HepG2 (cell line): ENCODE measurements at regions not wholly inside any gene's neighbourhood (a gene's known extent, or its start where the extent isn't known, plus 50 kb on each side); places are given as distances from the start of the nearest gene placed in this dataset.

ENCODE experiments used
- ATAC-seq: fragments of 200-7000 bp; cut with Tn5 transposase; 3 replicates; pipeline ENCODE4 v1.9.1; 2020; ENCODE audit warnings: mild to moderate bottlenecking, moderate library complexity
- BruUV-seq: library from RNA; stranded (reverse); fragments of 400-500 nt; replicated peaks from 2 replicates; lab custom pipeline; 2021; lab: Mats Ljungman, UMichigan
- CTCF ChIA-PET: fragments of 300-600 bp; formaldehyde crosslinking; extraction: SDS; loops from one replicate; lab custom pipeline; 2021; ENCODE audit warnings: low total read pairs, inconsistent platforms, low intra/inter-chr PET ratio; lab: Yijun Ruan, JAX
- POLR2A ChIA-PET: fragments of 350-600 bp; sonication (Branson Sonifier 250); formaldehyde crosslinking; loops from one replicate; lab custom pipeline; 2020; ENCODE audit warnings: antibody characterized with exemption, inconsistent platforms; lab: Yijun Ruan, JAX
- DNase-seq: peaks from one replicate; pipeline ENCODE4 v3.0.0-alpha.2; 2015; ENCODE audit warnings: low spot score
- FAIRE-seq: peaks from 3 replicates; lab custom pipeline; 2011; peaks lifted over from hg19 to GRCh38; lab: Jason Lieb, UNC
- H2AFZ ChIP-seq: one replicate; pipeline ENCODE4 v1.6.1; 2011; ENCODE audit warnings: low read length, inconsistent platforms
- H3K27ac ChIP-seq: fragments of 300-600 bp; 3 replicates; pipeline ENCODE4 v1.8.0; 2011; ENCODE audit warnings: mixed run types, mild to moderate bottlenecking, mixed read lengths, low read length, inconsistent platforms; ENCODE audit not compliant: insufficient read depth; ENCODE audit errors: extremely low read length
- H3K27me3 ChIP-seq, 2 experiments: fragments of 200-600 bp in 1 of 2; 2 replicates in 1 of 2; 3 replicates in 1 of 2; pipeline versions ENCODE4 v1.6.0 to v1.8.0; 2011; ENCODE audit warnings: low read length in 2 of 2, mild to moderate bottlenecking in 2 of 2, moderate library complexity in 2 of 2, inconsistent platforms in 1 of 2; ENCODE audit not compliant: insufficient read depth in 2 of 2, control insufficient read depth in 1 of 2
- H3K36me3 ChIP-seq, 2 experiments: fragments of 200-600 bp in 1 of 2; replicated peaks in 1 of 2; 2 replicates in 1 of 2; 3 replicates in 1 of 2; pipeline versions ENCODE4 v1.5.1 to v1.8.0; 2011; ENCODE audit warnings: low read length in 2 of 2, inconsistent platforms in 1 of 2; ENCODE audit not compliant: insufficient read depth in 2 of 2, control insufficient read depth in 1 of 2
- H3K4me1 ChIP-seq: 2 replicates; pipeline ENCODE4 v1.5.1; 2012; ENCODE audit warnings: low read length, inconsistent platforms; ENCODE audit not compliant: insufficient read depth
- H3K4me2 ChIP-seq: 2 replicates; pipeline ENCODE4 v1.6.0; 2011; ENCODE audit warnings: low read depth, low read length, inconsistent platforms
- H3K4me3 ChIP-seq, 3 experiments: fragments of 200-600 bp in 1 of 3; sonication (generic), shearing (Covaris generic) in 1 of 3; replicated peaks in 1 of 3; 2 replicates each; pipeline ENCODE4 v1.5.1; 2011 to 2016; ENCODE audit warnings: low read length in 3 of 3, inconsistent platforms in 2 of 3, low read depth in 2 of 3, mild to moderate bottlenecking in 2 of 3, control low read depth in 1 of 3, mixed read lengths in 1 of 3; ENCODE audit not compliant: insufficient read depth in 1 of 3
- H3K79me2 ChIP-seq: one replicate; pipeline ENCODE4 v1.6.1; 2011; ENCODE audit warnings: low read length, inconsistent platforms; ENCODE audit not compliant: insufficient read depth
- H3K9ac ChIP-seq: 2 replicates; pipeline ENCODE4 v1.6.0; 2011; ENCODE audit warnings: mild to moderate bottlenecking, low read depth, low read length, inconsistent platforms; ENCODE audit not compliant: insufficient read depth
- H3K9me3 ChIP-seq: 2 replicates; pipeline ENCODE4 v1.5.1; 2012; ENCODE audit warnings: mild to moderate bottlenecking, low read length
- H4K20me1 ChIP-seq: 2 replicates; pipeline ENCODE4 v1.6.0; 2011; ENCODE audit warnings: inconsistent platforms, mild to moderate bottlenecking, low read length, moderate library complexity; ENCODE audit not compliant: insufficient read depth
- ARID2 ChIP-seq: sonication (generic); formaldehyde crosslinking; IDR thresholded peaks from 2 replicates; pipeline ENCODE4 v1.8.1; 2022; ENCODE audit warnings: mild to moderate bottlenecking, missing genetic modification reagents, borderline replicate concordance
- CREB3 ChIP-seq: sonication (generic); formaldehyde crosslinking; IDR thresholded peaks from 2 replicates; pipeline ENCODE4 v1.5.0; 2020; ENCODE audit warnings: missing genetic modification reagents
- GLMP ChIP-seq: sonication (generic); formaldehyde crosslinking; IDR thresholded peaks from 2 replicates; pipeline ENCODE4 v1.9.0; 2021; ENCODE audit warnings: missing genetic modification reagents, mild to moderate bottlenecking, borderline replicate concordance
- JDP2 ChIP-seq: sonication (generic); formaldehyde crosslinking; IDR thresholded peaks from 2 replicates; pipeline ENCODE4 v1.8.1; 2022; ENCODE audit warnings: missing genetic modification reagents, borderline replicate concordance
- MAFF ChIP-seq: IDR thresholded peaks from 2 replicates; pipeline ENCODE4 v1.6.1; 2011; ENCODE audit warnings: low read depth, low read length, improper control_type of control experiment
- MAFK ChIP-seq, 2 experiments: IDR thresholded peaks in 1 of 2; conservative IDR thresholded peaks in 1 of 2; 2 replicates each; pipeline ENCODE4 v1.6.1; 2011; ENCODE audit warnings: improper control_type of control experiment in 2 of 2, low read length in 2 of 2
- MZF1 ChIP-seq: sonication (generic); formaldehyde crosslinking; IDR thresholded peaks from 2 replicates; pipeline ENCODE4 v1.8.1; 2023; ENCODE audit warnings: mild to moderate bottlenecking, missing genetic modification reagents, borderline replicate concordance
- TEF ChIP-seq: sonication (generic); formaldehyde crosslinking; IDR thresholded peaks from 2 replicates; pipeline ENCODE4 v1.5.0; 2020; ENCODE audit warnings: missing genetic modification reagents
- ZBTB3 ChIP-seq: sonication (generic); formaldehyde crosslinking; IDR thresholded peaks from 2 replicates; pipeline ENCODE4 v1.4.0; 2020; ENCODE audit warnings: low read depth, mild to moderate bottlenecking, moderate library complexity, missing genetic modification reagents, borderline replicate concordance
- ZNF276 ChIP-seq: sonication (generic); formaldehyde crosslinking; IDR thresholded peaks from 2 replicates; pipeline ENCODE4 v1.4.0; 2020; ENCODE audit warnings: mild to moderate bottlenecking, low read depth, missing genetic modification reagents
- ZNF740 ChIP-seq: sonication (generic); formaldehyde crosslinking; IDR thresholded peaks from 2 replicates; pipeline ENCODE4 v1.4.0; 2020; ENCODE audit warnings: missing genetic modification reagents
- WGBS: methylation state at CpG from one replicate; pipeline ENCODE4 v1.1.6; 2017; ENCODE audit warnings: low lambda C conversion rate; 5-methylcytosine and 5-hydroxymethylcytosine counted together
- in situ Hi-C: cut with HindIII; loops from 2 replicates; pipeline ENCODE4 v1.10.0; 2017; ENCODE audit warnings: low pct_unique_long_range_greater_than_20kb; ENCODE audit not compliant: extremely low pct_ligation_motif_present
- intact Hi-C: fragments of 100-400 bp; cut with micrococcal nuclease; formaldehyde crosslinking; loops from one replicate; pipeline ENCODE4 v1.10.0; 2022; ENCODE audit not compliant: unreplicated experiment

- CTCF ChIA-PET, result no interaction called here
- TF ChIP-seq MAFF (peak; percentile 99), MAFK (conservative IDR thresholded peaks at IDR 0.05 in 1 of 2, IDR thresholded peaks at IDR 0.05 in 1 of 2; ENCODE audit: low read length in 2 of 2) (peak; percentile 99 to 100), ZNF276 (CRISPR knock-in tag) (no peak), ZNF740 (CRISPR knock-in tag) (no peak)
- H3K27ac ChIP-seq, result no peak overlapping the region
- FAIRE-seq, result no peak
- no peak overlapping the region for H3K4me2 ChIP-seq
- H3K27me3 ChIP-seq, result no peaks in the 10 kb centered on the region
- H3K79me2 ChIP-seq, result no peaks in the 10 kb centered on the region
- POLR2A ChIA-PET, result no interaction called here
- H3K9ac ChIP-seq, result no peak overlapping the region
- H3K4me3 ChIP-seq, result no peak overlapping the region
- no peak for DNase-seq
- H4K20me1 ChIP-seq, result no peaks in the 10 kb centered on the region
- H2AFZ ChIP-seq, result no peak overlapping the region
- no TSS peak for BruUV-seq
- in situ Hi-C loops (no loop called here), intact Hi-C loops (no loop called here)
- 20% methylated on average over 4 of the region's 4 CpGs for WGBS
- no peaks in the 10 kb centered on the region for H3K9me3 ChIP-seq
- no peaks in the 10 kb centered on the region for H3K36me3 ChIP-seq
- ATAC-seq, result no peak
- no peaks in the 10 kb centered on the region for H3K4me1 ChIP-seq
Measured at GRCh38 chr6:66664112-66664511, 957.1 kb upstream of the EYS start.

GRCh38 chr6:66662721-66663507 is 955.9 kb upstream of the EYS start:
- WGBS, result 6% methylated on average over 6 of the region's 6 CpGs
- CTCF ChIA-PET, result no interaction called here
- in situ Hi-C loops, result no loop called here
- POLR2A ChIA-PET, result no interaction called here
- no peaks in the 10 kb centered on the region for H3K27me3 ChIP-seq
- intact Hi-C loops, result no loop called here
- H3K9me3 ChIP-seq, result no peaks in the 10 kb centered on the region
- ATAC-seq (no peak), DNase-seq (no peak), FAIRE-seq (no peak)
- H3K4me2 ChIP-seq, result no peak overlapping the region
- H3K4me1 ChIP-seq, result no peaks in the 10 kb centered on the region
- no peaks in the 10 kb centered on the region for H4K20me1 ChIP-seq
- no peak overlapping the region for H2AFZ ChIP-seq
- BruUV-seq, result no TSS peak
- H3K9ac ChIP-seq, result no peak overlapping the region
- H3K79me2 ChIP-seq, result no peaks in the 10 kb centered on the region
- TF ChIP-seq MZF1 (CRISPR knock-in tag) (no peak), CREB3 (CRISPR knock-in tag) (no peak), JDP2 (no peak), ARID2 (CRISPR knock-in tag) (no peak), ZBTB3 (CRISPR knock-in tag) (no peak), MAFK (conservative IDR thresholded peaks at IDR 0.05 in 1 of 2, IDR thresholded peaks at IDR 0.05 in 1 of 2; ENCODE audit: low read length in 2 of 2) (0 out of 4 replicates have a peak, but pooled peaks of 1 of the 2 experiments have one; percentile 20), GLMP (CRISPR knock-in tag) (no peak), TEF (CRISPR knock-in tag) (no peak)
- no peak overlapping the region for H3K4me3 ChIP-seq
- H3K27ac ChIP-seq, result no peak overlapping the region
- H3K36me3 ChIP-seq, result no peaks in the 10 kb centered on the region
